NCI-H1417 (cell line): ENCODE measurements at regions not wholly inside any gene's neighbourhood (a gene's known extent, or its start where the extent isn't known, plus 50 kb on each side); places are given as distances from the start of the nearest gene placed in this dataset.
"Not testable (repeated sequence)": the region's sequence is repeated elsewhere in the genome, so short reads cannot be mapped to it uniquely, and the experiment has no call there.

ENCODE experiments used
- DNase-seq, 3 experiments: peaks; one replicate each; lab custom pipeline; 2025; lab: John Stamatoyannopoulos, UW

GRCh38 chr13:90448466-90449037, 898.9 kb upstream of the MIR17HG start:
- no peak for DNase-seq

GRCh38 chr13:90453342-90453741, 894.1 kb upstream of the MIR17HG start:
- DNase-seq = no peak

- peak in 1 of 3 experiments; percentile 72 for DNase-seq
Observed at GRCh38 chr13:90454002-90454636, 893.4 kb upstream of the MIR17HG start.

- DNase-seq = no peak
Observed at GRCh38 chr13:90455067-90455466, 892.4 kb upstream of the MIR17HG start.

- peak in 1 of 3 experiments; percentile 28 for DNase-seq
Observed at GRCh38 chr13:90455823-90456222, 891.7 kb upstream of the MIR17HG start.

- no peak for DNase-seq
Observed at GRCh38 chr13:90461398-90461797, 886.1 kb upstream of the MIR17HG start.

- DNase-seq = no peak
Observed at GRCh38 chr13:90477216-90477615, 870.3 kb upstream of the MIR17HG start.

GRCh38 chr13:90483906-90484305, 863.6 kb upstream of the MIR17HG start:
- no peak for DNase-seq

- no peak for DNase-seq
Observed at GRCh38 chr13:90485436-90485835, 862.1 kb upstream of the MIR17HG start.

GRCh38 chr13:90492872-90493271, 854.6 kb upstream of the MIR17HG start:
- no peak for DNase-seq

GRCh38 chr13:90493667-90494066, 853.8 kb upstream of the MIR17HG start:
- DNase-seq = no peak

- DNase-seq = not testable (repeated sequence)
Observed at GRCh38 chr13:90494849-90495248, 852.6 kb upstream of the MIR17HG start.

- no peak for DNase-seq
Observed at GRCh38 chr13:90498096-90498495, 849.4 kb upstream of the MIR17HG start.

- DNase-seq = no peak
Observed at GRCh38 chr13:90498816-90499215, 848.7 kb upstream of the MIR17HG start.

- no peak for DNase-seq
Observed at GRCh38 chr13:90500569-90500968, 846.9 kb upstream of the MIR17HG start.

- no peak for DNase-seq
Observed at GRCh38 chr13:90502153-90502552, 845.3 kb upstream of the MIR17HG start.

GRCh38 chr13:90502762-90503161, 844.7 kb upstream of the MIR17HG start:
- no peak for DNase-seq

GRCh38 chr13:90510319-90510718, 837.2 kb upstream of the MIR17HG start:
- DNase-seq = no peak

GRCh38 chr13:90511903-90512302, 835.6 kb upstream of the MIR17HG start:
- DNase-seq = no peak

GRCh38 chr13:90514712-90515111, 832.8 kb upstream of the MIR17HG start:
- DNase-seq = not testable (repeated sequence)

- peak in 1 of 3 experiments; percentile 45 for DNase-seq
Observed at GRCh38 chr13:90518417-90518816, 829.1 kb upstream of the MIR17HG start.

- DNase-seq = no peak
Observed at GRCh38 chr13:90519157-90519556, 828.3 kb upstream of the MIR17HG start.

- DNase-seq = no peak
Observed at GRCh38 chr13:90526711-90527110, 820.8 kb upstream of the MIR17HG start.

- no peak for DNase-seq
Observed at GRCh38 chr13:90531744-90532143, 815.7 kb upstream of the MIR17HG start.
